Mucosa of descending colon (tissue), 3 donors: ENCODE measurements at regions not wholly inside any gene's neighbourhood (a gene's known extent, or its start where the extent isn't known, plus 50 kb on each side); places are given as distances from the start of the nearest gene placed in this dataset.

Experiments
- ATAC-seq: fragments of 200-7000 bp; cut with Tn5 transposase; one replicate; pipeline ENCODE4 v1.9.1; 2020; ENCODE audit warnings: mild to moderate bottlenecking, moderate library complexity
- DNase-seq, 3 donors: peaks; one replicate each; pipeline ENCODE4 v3.0.0-alpha.2; 2020
- H3K36me3 ChIP-seq: fragments of 200-600 bp; one replicate; pipeline ENCODE4 v1.8.0; 2021; ENCODE audit warnings: low read depth, mild to moderate bottlenecking
- H3K4me1 ChIP-seq: fragments of 200-600 bp; one replicate; pipeline ENCODE4 v1.8.0; 2021; ENCODE audit warnings: low read depth, mild to moderate bottlenecking
- H3K4me3 ChIP-seq: fragments of 200-600 bp; one replicate; pipeline ENCODE4 v1.8.0; 2021; ENCODE audit warnings: mild to moderate bottlenecking
- H3K9me3 ChIP-seq: fragments of 200-600 bp; one replicate; pipeline ENCODE4 v1.8.0; 2021; ENCODE audit warnings: mild to moderate bottlenecking
- intact Hi-C, 2 donors: fragments of 100-400 bp; cut with DNase I in 1 of 2; cut with micrococcal nuclease in 1 of 2; formaldehyde crosslinking; loops; one replicate each; pipeline versions ENCODE4 v1.11.0 to v1.11.1; 2022; cut with DNase I, micrococcal nuclease
- TF ChIP-seq, protein P1 (sequence below): fragments of 200-600 bp; IDR thresholded peaks from one replicate; pipeline ENCODE4 v1.8.0; 2022; ENCODE audit warnings: antibody characterized with exemption, mild to moderate bottlenecking
- donor health status: DM: no; HTN: no; CAD: no; lungs with moderate emphysema.
- donor health status: DM: no; HTN: no; CAD: no.
- donor health status: DM: no; HTN: yes; CAD: no.

- H3K4me1 ChIP-seq = no peaks in the 10 kb centered on the region
- H3K4me3 ChIP-seq = no peak overlapping the region
- intact Hi-C loops = no loop called here
- H3K36me3 ChIP-seq = no peaks in the 10 kb centered on the region
- TF ChIP-seq, protein P1, sequence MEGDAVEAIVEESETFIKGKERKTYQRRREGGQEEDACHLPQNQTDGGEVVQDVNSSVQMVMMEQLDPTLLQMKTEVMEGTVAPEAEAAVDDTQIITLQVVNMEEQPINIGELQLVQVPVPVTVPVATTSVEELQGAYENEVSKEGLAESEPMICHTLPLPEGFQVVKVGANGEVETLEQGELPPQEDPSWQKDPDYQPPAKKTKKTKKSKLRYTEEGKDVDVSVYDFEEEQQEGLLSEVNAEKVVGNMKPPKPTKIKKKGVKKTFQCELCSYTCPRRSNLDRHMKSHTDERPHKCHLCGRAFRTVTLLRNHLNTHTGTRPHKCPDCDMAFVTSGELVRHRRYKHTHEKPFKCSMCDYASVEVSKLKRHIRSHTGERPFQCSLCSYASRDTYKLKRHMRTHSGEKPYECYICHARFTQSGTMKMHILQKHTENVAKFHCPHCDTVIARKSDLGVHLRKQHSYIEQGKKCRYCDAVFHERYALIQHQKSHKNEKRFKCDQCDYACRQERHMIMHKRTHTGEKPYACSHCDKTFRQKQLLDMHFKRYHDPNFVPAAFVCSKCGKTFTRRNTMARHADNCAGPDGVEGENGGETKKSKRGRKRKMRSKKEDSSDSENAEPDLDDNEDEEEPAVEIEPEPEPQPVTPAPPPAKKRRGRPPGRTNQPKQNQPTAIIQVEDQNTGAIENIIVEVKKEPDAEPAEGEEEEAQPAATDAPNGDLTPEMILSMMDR = no peak
- H3K9me3 ChIP-seq = no peaks in the 10 kb centered on the region
- DNase-seq (no peak), ATAC-seq (no peak)
Observed at GRCh38 chr13:52931131-52931530, 82.7 kb upstream of the PCDH8 start.

- Histone ChIP-seq H3K4me1 (no peaks in the 10 kb centered on the region), H3K9me3 (no peaks in the 10 kb centered on the region), H3K36me3 (no peaks in the 10 kb centered on the region), H3K4me3 (no peak overlapping the region)
- intact Hi-C loops = no loop called here
- no peak for ATAC-seq
- DNase-seq = no peak
- TF ChIP-seq, protein P1 = no peak
Observed at GRCh38 chr13:52929846-52930245, 81.4 kb upstream of the PCDH8 start.

- H3K4me3 ChIP-seq = no peak overlapping the region
- TF ChIP-seq, protein P1 = no peak
- no peak for ATAC-seq
- H3K4me1 ChIP-seq = no peaks in the 10 kb centered on the region
- H3K9me3 ChIP-seq = no peaks in the 10 kb centered on the region
- intact Hi-C loops = no loop called here
- H3K36me3 ChIP-seq = no peaks in the 10 kb centered on the region
- no peak for DNase-seq
Observed at GRCh38 chr13:52926971-52927370, 78.5 kb upstream of the PCDH8 start.

DNA sequence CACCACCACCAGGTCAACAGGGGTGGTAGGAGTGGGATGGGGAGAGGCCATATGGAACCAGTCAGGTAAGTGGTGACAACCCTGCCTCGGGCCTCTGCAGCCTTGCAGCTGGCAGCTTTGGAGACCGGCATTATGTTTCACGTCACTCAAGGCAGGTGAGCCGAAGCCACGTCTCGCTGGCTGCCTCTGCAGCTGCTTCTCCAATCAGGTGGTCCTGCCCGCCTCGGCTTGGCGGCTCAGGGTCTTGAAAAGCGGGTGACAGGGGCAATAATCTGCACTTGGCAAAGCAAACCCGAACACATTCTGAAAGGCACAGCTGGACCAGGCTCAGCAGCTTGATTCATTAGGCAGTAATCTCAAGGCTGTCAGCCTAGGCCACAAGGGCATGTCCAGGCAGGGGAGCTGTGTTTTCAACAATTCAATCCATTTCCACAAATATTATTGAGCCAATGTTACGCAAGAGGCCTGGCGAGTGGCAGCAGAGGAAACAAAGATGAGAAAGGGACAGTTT lies 77.4 kb upstream of the PCDH8 start:
- no peaks in the 10 kb centered on the region for H3K4me1 ChIP-seq
- TF ChIP-seq, protein P1 = no peak
- intact Hi-C loops = no loop called here
- no peak overlapping the region for H3K4me3 ChIP-seq
- ATAC-seq (no peak), DNase-seq (no peak)
- H3K9me3 ChIP-seq = no peaks in the 10 kb centered on the region
- no peaks in the 10 kb centered on the region for H3K36me3 ChIP-seq

DNA sequence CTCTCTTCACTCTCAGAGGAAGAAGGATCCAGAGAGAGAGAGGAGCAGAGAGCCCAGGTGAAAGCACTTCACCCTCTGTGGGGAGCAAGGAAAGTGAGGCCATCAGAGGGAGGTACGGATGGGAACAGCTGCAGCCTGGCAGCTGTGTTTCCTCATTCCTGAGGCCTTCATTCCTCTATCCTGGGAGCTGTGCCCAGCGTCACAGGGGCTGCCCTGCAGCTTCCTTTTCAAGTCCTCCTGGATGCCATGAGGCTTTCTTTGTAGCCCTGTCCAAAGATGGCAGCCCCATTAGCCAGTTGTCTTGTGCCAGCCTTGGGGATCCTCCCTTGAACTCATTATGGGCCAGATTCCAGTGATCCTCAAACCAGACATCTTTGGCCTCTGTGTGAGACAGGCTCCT lies 76.8 kb upstream of the PCDH8 start:
- Histone ChIP-seq H3K4me1 (no peaks in the 10 kb centered on the region), H3K36me3 (no peaks in the 10 kb centered on the region), H3K4me3 (no peak overlapping the region), H3K9me3 (no peaks in the 10 kb centered on the region)
- intact Hi-C loops = no loop called here
- DNase-seq (no peak), ATAC-seq (no peak)
- TF ChIP-seq, protein P1 = no peak
